GM23338 (cell line): ENCODE measurements at regions not wholly inside any gene's neighbourhood (a gene's known extent, or its start where the extent isn't known, plus 50 kb on each side); places are given as distances from the start of the nearest gene placed in this dataset.
"Not testable (repeated sequence)": the region's sequence is repeated elsewhere in the genome, so short reads cannot be mapped to it uniquely, and the experiment has no call there.

ENCODE experiments used
- CREB1 ChIP-seq: fragments of 250-450 bp; sonication (Bioruptor Pico); IDR thresholded peaks from 2 replicates; pipeline ENCODE4 v1.5.0; 2020; ENCODE audit warnings: low read depth, mild to moderate bottlenecking, moderate library complexity
- EZH2 ChIP-seq: fragments of 200-600 bp; sonication (generic); IDR thresholded peaks from one replicate; pipeline ENCODE4 v1.8.0; 2017; ENCODE audit warnings: antibody characterized with exemption, mild to moderate bottlenecking, low read depth; ENCODE audit not compliant: unreplicated experiment
- JUNB ChIP-seq: IDR thresholded peaks from one replicate; pipeline ENCODE4 v1.6.1; 2016; ENCODE audit warnings: antibody characterized with exemption; ENCODE audit not compliant: unreplicated experiment
- POLR2AphosphoS5 ChIP-seq: IDR thresholded peaks from 2 replicates; pipeline ENCODE4 v1.6.1; 2016; ENCODE audit warnings: antibody characterized with exemption, low read depth
- TF ChIP-seq, protein P1 (sequence below), 2 experiments: fragments of 200-600 bp in 1 of 2; sonication (generic) in 1 of 2; conservative IDR thresholded peaks; 2 replicates each; pipeline versions ENCODE4 v1.5.1 to v1.6.1; 2016 to 2017; ENCODE audit warnings: antibody characterized with exemption in 2 of 2, low read depth in 2 of 2, mild to moderate bottlenecking in 2 of 2, moderate library complexity in 1 of 2
- TF ChIP-seq, protein P2 (sequence below): IDR thresholded peaks from 2 replicates; pipeline ENCODE4 v1.6.1; 2016; ENCODE audit warnings: antibody characterized with exemption
- TF ChIP-seq, protein P3 (sequence below): IDR thresholded peaks from one replicate; pipeline ENCODE4 v1.6.1; 2018; ENCODE audit warnings: antibody characterized with exemption; ENCODE audit not compliant: unreplicated experiment

DNA sequence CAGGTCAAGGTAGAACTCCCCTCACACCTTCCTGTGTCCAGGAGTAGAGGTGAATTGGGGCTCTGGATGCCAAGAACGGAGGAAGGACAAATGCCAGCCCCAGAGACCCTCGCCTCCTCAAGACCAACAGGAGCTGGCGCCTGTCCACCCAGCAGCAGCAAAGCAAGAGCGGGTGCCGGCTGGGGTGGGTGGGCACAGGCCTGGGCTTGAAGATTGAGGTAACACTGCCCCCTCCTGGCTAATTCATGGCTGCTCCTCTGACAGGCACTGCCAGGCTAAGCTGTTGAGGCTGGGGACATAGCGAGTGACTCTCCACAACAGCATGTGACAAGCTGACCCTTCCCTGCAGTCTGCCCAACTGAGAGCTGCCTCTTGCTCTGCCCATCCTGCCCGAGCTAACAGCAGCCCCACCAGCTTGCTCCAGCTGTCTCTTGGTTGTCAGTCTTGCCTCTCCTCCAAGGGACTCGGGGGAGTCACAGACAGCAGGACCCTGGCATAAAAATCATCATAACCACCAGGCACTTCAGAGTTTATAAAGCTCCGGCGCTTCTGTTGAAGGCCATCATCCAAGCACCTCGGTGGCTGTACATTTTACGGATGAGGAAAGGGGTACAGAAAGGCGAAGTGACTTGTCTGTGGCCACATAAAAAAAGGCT lies 202.3 kb downstream of the TBC1D2B start:
- TF ChIP-seq EZH2, POLR2AphosphoS5, JUNB, CREB1: not testable (repeated sequence)
- TF ChIP-seq, protein P1, sequence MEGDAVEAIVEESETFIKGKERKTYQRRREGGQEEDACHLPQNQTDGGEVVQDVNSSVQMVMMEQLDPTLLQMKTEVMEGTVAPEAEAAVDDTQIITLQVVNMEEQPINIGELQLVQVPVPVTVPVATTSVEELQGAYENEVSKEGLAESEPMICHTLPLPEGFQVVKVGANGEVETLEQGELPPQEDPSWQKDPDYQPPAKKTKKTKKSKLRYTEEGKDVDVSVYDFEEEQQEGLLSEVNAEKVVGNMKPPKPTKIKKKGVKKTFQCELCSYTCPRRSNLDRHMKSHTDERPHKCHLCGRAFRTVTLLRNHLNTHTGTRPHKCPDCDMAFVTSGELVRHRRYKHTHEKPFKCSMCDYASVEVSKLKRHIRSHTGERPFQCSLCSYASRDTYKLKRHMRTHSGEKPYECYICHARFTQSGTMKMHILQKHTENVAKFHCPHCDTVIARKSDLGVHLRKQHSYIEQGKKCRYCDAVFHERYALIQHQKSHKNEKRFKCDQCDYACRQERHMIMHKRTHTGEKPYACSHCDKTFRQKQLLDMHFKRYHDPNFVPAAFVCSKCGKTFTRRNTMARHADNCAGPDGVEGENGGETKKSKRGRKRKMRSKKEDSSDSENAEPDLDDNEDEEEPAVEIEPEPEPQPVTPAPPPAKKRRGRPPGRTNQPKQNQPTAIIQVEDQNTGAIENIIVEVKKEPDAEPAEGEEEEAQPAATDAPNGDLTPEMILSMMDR (conservative IDR thresholded peaks at IDR 0.05; ENCODE audit: low read depth in 2 of 2): peak; percentile 60 to 92
- TF ChIP-seq, protein P2, sequence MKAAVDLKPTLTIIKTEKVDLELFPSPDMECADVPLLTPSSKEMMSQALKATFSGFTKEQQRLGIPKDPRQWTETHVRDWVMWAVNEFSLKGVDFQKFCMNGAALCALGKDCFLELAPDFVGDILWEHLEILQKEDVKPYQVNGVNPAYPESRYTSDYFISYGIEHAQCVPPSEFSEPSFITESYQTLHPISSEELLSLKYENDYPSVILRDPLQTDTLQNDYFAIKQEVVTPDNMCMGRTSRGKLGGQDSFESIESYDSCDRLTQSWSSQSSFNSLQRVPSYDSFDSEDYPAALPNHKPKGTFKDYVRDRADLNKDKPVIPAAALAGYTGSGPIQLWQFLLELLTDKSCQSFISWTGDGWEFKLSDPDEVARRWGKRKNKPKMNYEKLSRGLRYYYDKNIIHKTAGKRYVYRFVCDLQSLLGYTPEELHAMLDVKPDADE: not testable (repeated sequence)
- TF ChIP-seq, protein P3, sequence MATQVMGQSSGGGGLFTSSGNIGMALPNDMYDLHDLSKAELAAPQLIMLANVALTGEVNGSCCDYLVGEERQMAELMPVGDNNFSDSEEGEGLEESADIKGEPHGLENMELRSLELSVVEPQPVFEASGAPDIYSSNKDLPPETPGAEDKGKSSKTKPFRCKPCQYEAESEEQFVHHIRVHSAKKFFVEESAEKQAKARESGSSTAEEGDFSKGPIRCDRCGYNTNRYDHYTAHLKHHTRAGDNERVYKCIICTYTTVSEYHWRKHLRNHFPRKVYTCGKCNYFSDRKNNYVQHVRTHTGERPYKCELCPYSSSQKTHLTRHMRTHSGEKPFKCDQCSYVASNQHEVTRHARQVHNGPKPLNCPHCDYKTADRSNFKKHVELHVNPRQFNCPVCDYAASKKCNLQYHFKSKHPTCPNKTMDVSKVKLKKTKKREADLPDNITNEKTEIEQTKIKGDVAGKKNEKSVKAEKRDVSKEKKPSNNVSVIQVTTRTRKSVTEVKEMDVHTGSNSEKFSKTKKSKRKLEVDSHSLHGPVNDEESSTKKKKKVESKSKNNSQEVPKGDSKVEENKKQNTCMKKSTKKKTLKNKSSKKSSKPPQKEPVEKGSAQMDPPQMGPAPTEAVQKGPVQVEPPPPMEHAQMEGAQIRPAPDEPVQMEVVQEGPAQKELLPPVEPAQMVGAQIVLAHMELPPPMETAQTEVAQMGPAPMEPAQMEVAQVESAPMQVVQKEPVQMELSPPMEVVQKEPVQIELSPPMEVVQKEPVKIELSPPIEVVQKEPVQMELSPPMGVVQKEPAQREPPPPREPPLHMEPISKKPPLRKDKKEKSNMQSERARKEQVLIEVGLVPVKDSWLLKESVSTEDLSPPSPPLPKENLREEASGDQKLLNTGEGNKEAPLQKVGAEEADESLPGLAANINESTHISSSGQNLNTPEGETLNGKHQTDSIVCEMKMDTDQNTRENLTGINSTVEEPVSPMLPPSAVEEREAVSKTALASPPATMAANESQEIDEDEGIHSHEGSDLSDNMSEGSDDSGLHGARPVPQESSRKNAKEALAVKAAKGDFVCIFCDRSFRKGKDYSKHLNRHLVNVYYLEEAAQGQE: not testable (repeated sequence)
